NCI-H82 (cell line): ENCODE measurements at regions not wholly inside any gene's neighbourhood (a gene's known extent, or its start where the extent isn't known, plus 50 kb on each side); places are given as distances from the start of the nearest gene placed in this dataset.
"Not testable (repeated sequence)": the region's sequence is repeated elsewhere in the genome, so short reads cannot be mapped to it uniquely, and the experiment has no call there.

Source experiments
- DNase-seq: peaks from one replicate; lab custom pipeline; 2025; lab: John Stamatoyannopoulos, UW

- DNase-seq = not testable (repeated sequence)
These were observed 183.0 kb downstream of the HACE1 start for GRCh38 chr6:104676679-104677078.

GRCh38 chr6:104675161-104675560 lies 184.6 kb downstream of the HACE1 start:
- DNase-seq = not testable (repeated sequence)

GRCh38 chr6:104673078-104673477 lies 186.6 kb downstream of the HACE1 start:
- not testable (repeated sequence) for DNase-seq

- not testable (repeated sequence) for DNase-seq
These were observed 188.2 kb downstream of the HACE1 start for GRCh38 chr6:104671591-104671891.

GRCh38 chr6:104670834-104671590 lies 188.7 kb downstream of the HACE1 start:
- not testable (repeated sequence) for DNase-seq

GRCh38 chr6:104669483-104669882 lies 190.2 kb downstream of the HACE1 start:
- no peak for DNase-seq

- DNase-seq = no peak
These were observed 203.5 kb downstream of the HACE1 start for GRCh38 chr6:104656235-104656634.

GRCh38 chr6:104653781-104654180 lies 205.9 kb downstream of the HACE1 start:
- DNase-seq = no peak

GRCh38 chr6:104648347-104648746 lies 211.4 kb downstream of the HACE1 start:
- DNase-seq = no peak

GRCh38 chr6:104644848-104645247 lies 214.9 kb downstream of the HACE1 start:
- no peak for DNase-seq

GRCh38 chr6:104642871-104643270 lies 216.8 kb downstream of the HACE1 start:
- DNase-seq = no peak

- DNase-seq = no peak
These were observed 219.0 kb downstream of the HACE1 start for GRCh38 chr6:104640761-104641160.

GRCh38 chr6:104640150-104640700 lies 219.5 kb downstream of the HACE1 start:
- no peak for DNase-seq

GRCh38 chr6:104639668-104640067 lies 220.1 kb downstream of the HACE1 start:
- no peak for DNase-seq

GRCh38 chr6:104638841-104639290 lies 220.9 kb downstream of the HACE1 start:
- no peak for DNase-seq

GRCh38 chr6:104633125-104633524 lies 226.6 kb downstream of the HACE1 start:
- no peak for DNase-seq

GRCh38 chr6:104632588-104632987 lies 227.1 kb downstream of the HACE1 start:
- no peak for DNase-seq

- DNase-seq = no peak
These were observed 228.8 kb downstream of the HACE1 start for GRCh38 chr6:104630955-104631354.

GRCh38 chr6:104630522-104630921 lies 229.2 kb downstream of the HACE1 start:
- no peak for DNase-seq

GRCh38 chr6:104629826-104630225 lies 229.9 kb downstream of the HACE1 start:
- no peak for DNase-seq

- no peak for DNase-seq
These were observed 234.2 kb downstream of the HACE1 start for GRCh38 chr6:104625536-104625935.

GRCh38 chr6:104623052-104623690 lies 236.5 kb downstream of the HACE1 start:
- DNase-seq = peak; percentile 18

- no peak for DNase-seq
These were observed 238.3 kb downstream of the HACE1 start for GRCh38 chr6:104621396-104621795.
